Progenitor cell of endocrine pancreas (in vitro differentiated cells): ENCODE measurements at regions not wholly inside any gene's neighbourhood (a gene's known extent, or its start where the extent isn't known, plus 50 kb on each side); places are given as distances from the start of the nearest gene placed in this dataset.

ENCODE experiments used
- DNase-seq: peaks from one replicate; pipeline ENCODE4 v3.0.0; 2021; ENCODE audit warnings: low spot score; ENCODE audit not compliant: unreplicated experiment
- H3K27ac Mint-ChIP-seq: 2 replicates; pipeline ENCODE4 v1.8.0; 2021; ENCODE audit warnings: mild to moderate bottlenecking, moderate library complexity, mixed read lengths
- H3K27me3 Mint-ChIP-seq: 2 replicates; pipeline ENCODE4 v1.8.0; 2021; ENCODE audit warnings: mixed read lengths
- H3K36me3 Mint-ChIP-seq: 2 replicates; pipeline ENCODE4 v1.8.0; 2022; ENCODE audit warnings: mixed read lengths; ENCODE audit not compliant: insufficient read depth
- H3K4me1 Mint-ChIP-seq: 2 replicates; pipeline ENCODE4 v1.8.0; 2021; ENCODE audit warnings: low read depth, mixed read lengths
- H3K4me3 Mint-ChIP-seq: 2 replicates; pipeline ENCODE4 v1.8.0; 2021; ENCODE audit warnings: low read depth, mild to moderate bottlenecking, moderate library complexity, mixed read lengths
- H3K9me3 Mint-ChIP-seq: 2 replicates; pipeline ENCODE4 v1.8.0; 2021; ENCODE audit warnings: low read depth, mixed read lengths
- TF ChIP-seq, protein P1 (sequence below): fragments of 200-600 bp; sonication (generic); IDR thresholded peaks from one replicate; pipeline ENCODE4 v1.5.0; 2021; ENCODE audit warnings: antibody characterized with exemption, mild to moderate bottlenecking; ENCODE audit not compliant: unreplicated experiment

DNA sequence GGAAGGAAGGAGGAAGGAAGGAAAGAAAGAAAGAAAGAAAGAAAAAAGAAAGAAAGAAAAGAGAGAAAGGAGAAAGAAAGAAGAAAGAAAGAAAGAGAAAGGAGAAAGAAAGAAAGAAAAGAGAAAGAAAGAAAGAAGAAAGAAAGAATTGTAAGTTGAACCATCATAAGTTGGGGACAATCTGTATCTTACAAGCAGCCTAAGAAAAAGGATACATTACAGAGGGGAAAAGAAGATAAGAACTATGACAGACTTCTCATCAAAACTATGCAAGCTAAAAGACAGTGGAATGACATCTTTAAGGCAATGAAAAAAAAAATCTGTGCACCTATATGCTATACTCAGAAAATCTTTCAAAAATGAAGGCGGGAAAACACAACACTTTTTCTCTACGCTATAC, 50.3 kb upstream of the SP4 start:
- H3K36me3 Mint-ChIP-seq = peaks cover 9% of the 10 kb centered on the region
- no peak overlapping the region for H3K27ac Mint-ChIP-seq

More for the DNA sequence above, 50.3 kb upstream of the SP4 start:
- Mint-ChIP-seq H3K4me1 (no peaks in the 10 kb centered on the region), H3K9me3 (peaks cover 21% of the 10 kb centered on the region), H3K27me3 (no peaks in the 10 kb centered on the region), H3K4me3 (no peak overlapping the region)
- no peak for DNase-seq
- TF ChIP-seq, protein P1, sequence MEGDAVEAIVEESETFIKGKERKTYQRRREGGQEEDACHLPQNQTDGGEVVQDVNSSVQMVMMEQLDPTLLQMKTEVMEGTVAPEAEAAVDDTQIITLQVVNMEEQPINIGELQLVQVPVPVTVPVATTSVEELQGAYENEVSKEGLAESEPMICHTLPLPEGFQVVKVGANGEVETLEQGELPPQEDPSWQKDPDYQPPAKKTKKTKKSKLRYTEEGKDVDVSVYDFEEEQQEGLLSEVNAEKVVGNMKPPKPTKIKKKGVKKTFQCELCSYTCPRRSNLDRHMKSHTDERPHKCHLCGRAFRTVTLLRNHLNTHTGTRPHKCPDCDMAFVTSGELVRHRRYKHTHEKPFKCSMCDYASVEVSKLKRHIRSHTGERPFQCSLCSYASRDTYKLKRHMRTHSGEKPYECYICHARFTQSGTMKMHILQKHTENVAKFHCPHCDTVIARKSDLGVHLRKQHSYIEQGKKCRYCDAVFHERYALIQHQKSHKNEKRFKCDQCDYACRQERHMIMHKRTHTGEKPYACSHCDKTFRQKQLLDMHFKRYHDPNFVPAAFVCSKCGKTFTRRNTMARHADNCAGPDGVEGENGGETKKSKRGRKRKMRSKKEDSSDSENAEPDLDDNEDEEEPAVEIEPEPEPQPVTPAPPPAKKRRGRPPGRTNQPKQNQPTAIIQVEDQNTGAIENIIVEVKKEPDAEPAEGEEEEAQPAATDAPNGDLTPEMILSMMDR = no peak
